ENCODE measurements at regions not wholly inside any gene's neighbourhood (a gene's known extent, or its start where the extent isn't known, plus 50 kb on each side); places are given as distances from the start of the nearest gene placed in this dataset.

- no peak for DNase-seq (ENCODE audit: low spot score)
Measured at GRCh38 chr5:129405222-129405621, 54.9 kb upstream of the ADAMTS19 start.

- DNase-seq (ENCODE audit: low spot score), result no peak
Measured at GRCh38 chr5:129406440-129406839, 53.7 kb upstream of the ADAMTS19 start.

Data from cerebellar cortex (tissue), 1 donor.